C4-2B (cell line): ENCODE measurements at regions not wholly inside any gene's neighbourhood (a gene's known extent, or its start where the extent isn't known, plus 50 kb on each side); places are given as distances from the start of the nearest gene placed in this dataset.

ENCODE experiments used
- ZFX ChIP-seq: fragments of 450-650 bp; IDR thresholded peaks from 2 replicates; pipeline ENCODE4 v1.6.1; 2017
- TF ChIP-seq, protein P1 (sequence below): fragments of 450-650 bp; conservative IDR thresholded peaks from 2 replicates; pipeline ENCODE4 v1.5.1; 2017; ENCODE audit warnings: mild to moderate bottlenecking

GRCh38 chr4:110754716-110755115 lies 131.8 kb upstream of the PITX2 start:
- TF ChIP-seq, protein P1, sequence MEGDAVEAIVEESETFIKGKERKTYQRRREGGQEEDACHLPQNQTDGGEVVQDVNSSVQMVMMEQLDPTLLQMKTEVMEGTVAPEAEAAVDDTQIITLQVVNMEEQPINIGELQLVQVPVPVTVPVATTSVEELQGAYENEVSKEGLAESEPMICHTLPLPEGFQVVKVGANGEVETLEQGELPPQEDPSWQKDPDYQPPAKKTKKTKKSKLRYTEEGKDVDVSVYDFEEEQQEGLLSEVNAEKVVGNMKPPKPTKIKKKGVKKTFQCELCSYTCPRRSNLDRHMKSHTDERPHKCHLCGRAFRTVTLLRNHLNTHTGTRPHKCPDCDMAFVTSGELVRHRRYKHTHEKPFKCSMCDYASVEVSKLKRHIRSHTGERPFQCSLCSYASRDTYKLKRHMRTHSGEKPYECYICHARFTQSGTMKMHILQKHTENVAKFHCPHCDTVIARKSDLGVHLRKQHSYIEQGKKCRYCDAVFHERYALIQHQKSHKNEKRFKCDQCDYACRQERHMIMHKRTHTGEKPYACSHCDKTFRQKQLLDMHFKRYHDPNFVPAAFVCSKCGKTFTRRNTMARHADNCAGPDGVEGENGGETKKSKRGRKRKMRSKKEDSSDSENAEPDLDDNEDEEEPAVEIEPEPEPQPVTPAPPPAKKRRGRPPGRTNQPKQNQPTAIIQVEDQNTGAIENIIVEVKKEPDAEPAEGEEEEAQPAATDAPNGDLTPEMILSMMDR: no peak
- no peak for TF ChIP-seq ZFX
